ENCODE measurements at regions not wholly inside any gene's neighbourhood (a gene's known extent, or its start where the extent isn't known, plus 50 kb on each side); places are given as distances from the start of the nearest gene placed in this dataset.

DNA sequence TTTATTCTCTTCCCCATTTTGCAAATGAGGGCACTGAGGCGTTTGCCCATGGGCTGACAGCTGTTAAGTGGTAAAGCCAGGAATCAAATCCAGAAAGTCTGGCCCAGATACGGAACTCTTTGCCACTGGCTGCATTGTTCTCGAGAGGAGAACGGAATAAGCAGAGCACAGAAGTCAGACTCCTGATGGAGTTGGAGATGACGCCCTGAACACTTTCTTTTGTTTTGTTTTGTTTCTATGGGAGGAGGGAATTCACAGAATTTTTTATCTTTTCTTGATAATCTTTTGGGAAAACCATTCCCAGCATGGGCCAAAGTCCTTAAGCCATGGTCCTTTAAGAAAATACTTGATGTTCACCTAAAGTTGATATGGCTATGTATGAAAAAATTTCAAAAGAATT is 322.2 kb downstream of the RDH14 start:
- TF ChIP-seq, protein P1, sequence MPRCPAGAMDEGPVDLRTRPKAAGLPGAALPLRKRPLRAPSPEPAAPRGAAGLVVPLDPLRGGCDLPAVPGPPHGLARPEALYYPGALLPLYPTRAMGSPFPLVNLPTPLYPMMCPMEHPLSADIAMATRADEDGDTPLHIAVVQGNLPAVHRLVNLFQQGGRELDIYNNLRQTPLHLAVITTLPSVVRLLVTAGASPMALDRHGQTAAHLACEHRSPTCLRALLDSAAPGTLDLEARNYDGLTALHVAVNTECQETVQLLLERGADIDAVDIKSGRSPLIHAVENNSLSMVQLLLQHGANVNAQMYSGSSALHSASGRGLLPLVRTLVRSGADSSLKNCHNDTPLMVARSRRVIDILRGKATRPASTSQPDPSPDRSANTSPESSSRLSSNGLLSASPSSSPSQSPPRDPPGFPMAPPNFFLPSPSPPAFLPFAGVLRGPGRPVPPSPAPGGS (IDR thresholded peaks at IDR 0.05): no peak
- TF ChIP-seq CTCF (IDR thresholded peaks at IDR 0.05) (no peak), CHD2 (IDR thresholded peaks at IDR 0.05; ENCODE audit: low read length, partially characterized antibody) (no peak), HOXA7 (CRISPR knock-in tag; IDR thresholded peaks at IDR 0.05) (no peak), ELK1 (IDR thresholded peaks at IDR 0.05; ENCODE audit: low read depth, low read length) (no peak), POLR2A (IDR thresholded peaks at IDR 0.05; ENCODE audit: low read length) (no peak), EHMT2 (IDR thresholded peaks at IDR 0.05; ENCODE audit: low read depth) (no peak), TP53 (CRISPR knock-in tag; IDR thresholded peaks at IDR 0.05) (no peak), RFX5 (IDR thresholded peaks at IDR 0.05) (no peak), EP300 (IDR thresholded peaks at IDR 0.05) (no peak), POLR2AphosphoS2 (conservative IDR thresholded peaks at IDR 0.05; ENCODE audit: low read length) (no peak), JUN (IDR thresholded peaks at IDR 0.05) (no peak)
- TF ChIP-seq, protein P2, sequence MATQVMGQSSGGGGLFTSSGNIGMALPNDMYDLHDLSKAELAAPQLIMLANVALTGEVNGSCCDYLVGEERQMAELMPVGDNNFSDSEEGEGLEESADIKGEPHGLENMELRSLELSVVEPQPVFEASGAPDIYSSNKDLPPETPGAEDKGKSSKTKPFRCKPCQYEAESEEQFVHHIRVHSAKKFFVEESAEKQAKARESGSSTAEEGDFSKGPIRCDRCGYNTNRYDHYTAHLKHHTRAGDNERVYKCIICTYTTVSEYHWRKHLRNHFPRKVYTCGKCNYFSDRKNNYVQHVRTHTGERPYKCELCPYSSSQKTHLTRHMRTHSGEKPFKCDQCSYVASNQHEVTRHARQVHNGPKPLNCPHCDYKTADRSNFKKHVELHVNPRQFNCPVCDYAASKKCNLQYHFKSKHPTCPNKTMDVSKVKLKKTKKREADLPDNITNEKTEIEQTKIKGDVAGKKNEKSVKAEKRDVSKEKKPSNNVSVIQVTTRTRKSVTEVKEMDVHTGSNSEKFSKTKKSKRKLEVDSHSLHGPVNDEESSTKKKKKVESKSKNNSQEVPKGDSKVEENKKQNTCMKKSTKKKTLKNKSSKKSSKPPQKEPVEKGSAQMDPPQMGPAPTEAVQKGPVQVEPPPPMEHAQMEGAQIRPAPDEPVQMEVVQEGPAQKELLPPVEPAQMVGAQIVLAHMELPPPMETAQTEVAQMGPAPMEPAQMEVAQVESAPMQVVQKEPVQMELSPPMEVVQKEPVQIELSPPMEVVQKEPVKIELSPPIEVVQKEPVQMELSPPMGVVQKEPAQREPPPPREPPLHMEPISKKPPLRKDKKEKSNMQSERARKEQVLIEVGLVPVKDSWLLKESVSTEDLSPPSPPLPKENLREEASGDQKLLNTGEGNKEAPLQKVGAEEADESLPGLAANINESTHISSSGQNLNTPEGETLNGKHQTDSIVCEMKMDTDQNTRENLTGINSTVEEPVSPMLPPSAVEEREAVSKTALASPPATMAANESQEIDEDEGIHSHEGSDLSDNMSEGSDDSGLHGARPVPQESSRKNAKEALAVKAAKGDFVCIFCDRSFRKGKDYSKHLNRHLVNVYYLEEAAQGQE (IDR thresholded peaks at IDR 0.05): no peak
- TF ChIP-seq, protein P3, sequence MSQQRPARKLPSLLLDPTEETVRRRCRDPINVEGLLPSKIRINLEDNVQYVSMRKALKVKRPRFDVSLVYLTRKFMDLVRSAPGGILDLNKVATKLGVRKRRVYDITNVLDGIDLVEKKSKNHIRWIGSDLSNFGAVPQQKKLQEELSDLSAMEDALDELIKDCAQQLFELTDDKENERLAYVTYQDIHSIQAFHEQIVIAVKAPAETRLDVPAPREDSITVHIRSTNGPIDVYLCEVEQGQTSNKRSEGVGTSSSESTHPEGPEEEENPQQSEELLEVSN (IDR thresholded peaks at IDR 0.05; ENCODE audit: borderline replicate concordance, low read depth): no peak
